NCI-H1417 treated with DMSO at 0.1 percent for 48 hours (cell line): ENCODE measurements at regions not wholly inside any gene's neighbourhood (a gene's known extent, or its start where the extent isn't known, plus 50 kb on each side); places are given as distances from the start of the nearest gene placed in this dataset.
"Not testable (repeated sequence)": the region's sequence is repeated elsewhere in the genome, so short reads cannot be mapped to it uniquely, and the experiment has no call there.

Experiments
- DNase-seq: peaks from one replicate; lab custom pipeline; 2025; lab: John Stamatoyannopoulos, UW

DNA sequence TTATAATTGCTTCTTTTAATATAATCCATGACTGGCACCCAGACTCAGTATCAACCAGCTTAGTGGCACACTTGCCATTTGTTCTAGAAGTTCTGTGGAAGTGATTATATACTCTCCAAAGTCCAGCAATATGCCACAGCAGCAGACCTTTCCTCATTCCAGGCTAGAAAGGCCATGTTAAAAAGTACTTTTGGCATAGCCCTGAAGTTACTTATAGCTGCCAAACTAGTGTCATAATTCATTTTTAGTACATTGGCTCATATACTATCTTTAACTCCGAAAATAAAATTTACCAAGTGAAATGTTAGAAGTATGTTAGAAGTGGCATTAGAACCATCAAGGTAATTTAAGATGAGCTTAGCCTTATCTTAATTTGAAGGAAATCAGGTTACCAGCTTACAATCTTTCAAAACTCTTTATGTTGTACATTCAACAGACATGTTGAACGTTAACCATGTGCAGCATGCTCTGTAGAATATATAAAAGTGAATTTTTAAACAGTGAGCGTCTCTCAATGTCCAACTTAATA is 714.2 kb upstream of the LCORL start:
- DNase-seq: no peak

DNA sequence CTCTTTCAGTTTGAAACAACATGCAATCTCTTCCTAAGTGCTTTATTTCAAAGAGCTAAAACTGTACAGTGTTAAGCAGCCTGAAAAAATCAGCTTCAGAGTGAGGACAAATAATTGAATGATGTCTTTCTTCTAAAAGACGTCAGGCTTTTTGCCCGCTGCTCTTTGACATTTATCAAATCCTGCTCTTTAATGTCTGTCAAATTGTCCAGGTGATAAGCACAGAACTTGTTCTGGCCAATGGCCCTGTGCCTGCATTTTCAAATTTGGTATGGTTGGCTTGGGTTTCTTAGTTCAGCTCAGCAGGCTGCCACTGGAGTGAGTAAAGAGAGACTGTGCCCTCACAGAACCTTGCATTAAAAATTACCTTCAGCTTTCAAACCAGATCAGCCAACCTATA is 712.9 kb upstream of the LCORL start:
- DNase-seq: no peak

DNA sequence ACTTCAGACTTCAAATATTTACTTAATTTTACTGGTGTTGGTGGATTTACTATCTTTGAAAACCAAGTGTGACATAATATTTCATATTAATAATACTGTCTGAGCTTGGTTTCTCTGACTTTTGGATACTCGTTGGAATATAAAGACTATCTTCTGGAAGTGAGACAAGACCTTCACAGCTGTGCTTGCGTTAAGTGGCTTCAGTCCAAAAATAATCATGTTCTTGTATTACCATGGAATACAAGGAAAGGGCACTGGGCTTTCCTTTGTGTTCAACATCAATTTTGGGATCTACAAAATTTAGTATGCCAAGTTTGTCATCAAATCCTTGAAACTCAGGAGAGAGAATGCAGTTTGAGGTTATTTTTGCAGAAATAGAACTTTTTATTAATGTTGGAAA is 712.4 kb upstream of the LCORL start:
- DNase-seq: no peak

GRCh38 chr4:18722748-18723191 is 701.2 kb upstream of the LCORL start:
- DNase-seq: no peak

- DNase-seq: no peak
Measured at GRCh38 chr4:18698119-18698883, 676.7 kb upstream of the LCORL start.

GRCh38 chr4:18695733-18696527 is 674.4 kb upstream of the LCORL start:
- no peak for DNase-seq

DNA sequence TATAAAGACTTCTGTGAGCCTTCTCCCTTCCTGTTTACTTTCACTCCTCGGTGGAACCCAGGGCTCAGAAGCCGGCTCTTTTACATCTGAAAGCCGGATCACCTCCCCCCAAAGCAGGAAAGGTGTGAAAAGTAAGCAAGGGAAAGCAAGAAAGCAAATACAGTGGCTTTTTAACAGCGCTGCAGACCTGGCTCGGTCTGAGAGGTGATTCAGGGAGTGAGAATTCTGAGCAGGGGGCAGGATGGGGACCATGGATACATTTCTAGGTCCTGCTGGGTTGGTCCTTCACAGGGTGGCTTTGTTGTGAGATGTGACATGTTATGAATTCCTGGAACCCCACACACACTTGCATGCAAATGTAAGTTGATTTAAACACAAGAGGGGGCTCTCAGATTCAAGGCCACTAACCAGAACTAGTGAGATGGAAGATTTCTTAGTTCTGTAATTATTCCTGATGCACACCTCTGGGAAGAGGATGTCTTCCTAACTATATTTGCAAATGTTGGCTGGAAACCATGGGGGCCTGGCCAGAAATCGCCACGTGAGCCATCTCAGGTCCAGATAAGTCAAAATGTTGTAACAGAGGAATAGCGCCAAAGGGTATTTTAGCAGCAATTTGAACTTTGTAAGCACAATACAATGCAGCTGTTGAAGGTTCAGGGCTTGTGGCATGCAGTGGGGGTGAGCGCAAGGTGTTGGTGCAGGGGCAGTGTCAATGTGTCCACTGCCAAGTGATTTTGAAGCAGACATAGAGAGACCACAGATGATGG is 670.1 kb upstream of the LCORL start:
- DNase-seq: no peak

DNA sequence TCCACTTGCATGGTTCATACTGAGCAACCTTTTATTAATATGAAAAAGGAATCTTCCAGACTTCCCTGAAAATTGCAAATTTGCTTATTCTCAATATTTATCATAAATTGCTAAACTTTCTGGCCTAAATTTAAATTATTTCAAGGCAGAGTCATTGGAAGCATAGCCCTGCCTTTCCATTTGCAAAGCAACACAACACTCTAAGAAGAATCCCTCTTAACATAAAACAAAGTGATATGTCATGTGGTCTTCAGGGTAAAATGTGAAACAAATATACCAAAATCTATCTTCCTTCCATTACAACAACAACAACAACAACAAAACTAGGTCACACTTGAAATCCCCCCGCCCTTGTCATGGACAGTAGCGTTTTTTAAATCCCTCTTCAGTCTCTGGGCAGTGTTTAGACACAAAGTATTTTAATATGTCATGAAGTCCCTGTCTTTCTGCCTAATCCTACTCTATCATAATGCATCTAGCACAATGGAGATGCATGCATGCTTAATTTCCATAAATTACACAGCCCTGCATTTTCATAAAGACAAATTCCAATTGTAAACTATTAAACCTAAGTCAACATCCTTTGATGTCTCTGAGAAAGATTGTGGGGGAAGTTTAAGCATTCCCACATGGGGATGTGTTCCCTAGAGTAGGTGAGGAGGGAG is 668.9 kb upstream of the LCORL start:
- DNase-seq: no peak

DNA sequence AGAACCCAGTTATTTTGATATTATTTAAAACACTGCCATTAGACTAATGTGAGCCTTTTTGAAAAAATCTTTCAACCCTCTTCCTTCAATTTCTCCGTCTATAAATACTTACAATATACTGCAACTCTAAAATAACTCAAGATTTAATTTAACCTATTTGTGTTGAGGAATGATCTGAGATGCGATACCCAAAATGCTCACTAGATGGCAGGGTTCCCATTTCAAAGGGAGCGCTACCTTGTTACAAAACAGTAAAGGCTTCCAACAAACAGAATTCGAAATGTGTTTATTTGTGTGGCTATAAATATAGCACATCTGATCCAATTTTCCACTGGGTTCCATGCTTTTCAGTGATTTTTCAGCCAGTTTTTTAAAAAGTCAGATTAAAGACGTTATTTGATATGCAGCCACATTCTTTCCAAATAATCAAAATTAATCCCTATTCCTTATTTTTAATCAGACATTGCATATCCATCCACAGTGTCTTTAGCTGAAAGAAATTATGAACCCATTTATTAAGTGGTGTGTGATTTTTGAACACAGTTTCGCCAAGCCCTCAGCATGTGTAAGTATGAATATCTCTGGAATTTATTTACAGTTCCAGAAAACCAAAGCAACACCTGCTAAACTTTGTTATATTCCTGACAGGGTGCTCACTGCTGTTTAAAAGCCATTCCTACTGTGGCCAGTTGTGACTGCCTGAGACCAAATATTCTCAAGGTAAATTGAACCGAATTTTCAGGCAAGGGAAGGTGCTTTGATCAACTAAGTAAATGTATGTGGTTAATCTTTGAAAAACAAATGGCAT is 668.0 kb upstream of the LCORL start:
- no peak for DNase-seq

GRCh38 chr4:18688351-18688750 is 666.8 kb upstream of the LCORL start:
- not testable (repeated sequence) for DNase-seq

DNA sequence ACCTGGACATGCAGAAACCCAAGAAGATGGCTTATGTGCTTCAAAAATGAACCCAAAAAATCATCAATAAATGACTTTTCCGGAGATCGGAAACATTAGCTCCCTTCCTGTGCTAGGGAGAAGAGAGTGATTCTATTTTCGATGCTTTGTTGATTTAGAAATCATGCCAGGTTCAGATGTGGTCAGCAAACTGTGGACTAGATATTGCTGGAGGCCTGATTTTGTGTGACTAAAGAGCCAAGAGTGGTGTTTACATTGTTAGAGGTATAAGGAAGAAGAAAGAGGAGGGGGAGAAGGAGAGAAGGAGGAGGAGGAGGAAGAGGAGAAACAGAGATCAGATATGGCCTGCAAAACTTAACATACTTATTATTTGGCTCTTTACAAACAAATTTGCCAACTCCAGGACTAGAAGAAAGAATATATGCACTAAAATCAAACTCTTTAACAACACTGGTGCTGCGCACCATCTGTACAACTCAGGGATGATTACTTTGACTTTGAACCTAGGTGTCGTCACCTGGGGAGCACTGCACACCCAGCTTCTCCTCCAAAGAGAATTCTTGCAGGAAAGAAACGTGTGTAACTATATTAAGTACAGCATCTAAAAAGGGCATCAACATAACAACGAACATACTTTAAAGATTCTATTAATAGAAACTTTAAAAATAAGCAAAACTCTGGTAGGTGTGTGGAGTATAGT is 664.9 kb upstream of the LCORL start:
- no peak for DNase-seq

DNA sequence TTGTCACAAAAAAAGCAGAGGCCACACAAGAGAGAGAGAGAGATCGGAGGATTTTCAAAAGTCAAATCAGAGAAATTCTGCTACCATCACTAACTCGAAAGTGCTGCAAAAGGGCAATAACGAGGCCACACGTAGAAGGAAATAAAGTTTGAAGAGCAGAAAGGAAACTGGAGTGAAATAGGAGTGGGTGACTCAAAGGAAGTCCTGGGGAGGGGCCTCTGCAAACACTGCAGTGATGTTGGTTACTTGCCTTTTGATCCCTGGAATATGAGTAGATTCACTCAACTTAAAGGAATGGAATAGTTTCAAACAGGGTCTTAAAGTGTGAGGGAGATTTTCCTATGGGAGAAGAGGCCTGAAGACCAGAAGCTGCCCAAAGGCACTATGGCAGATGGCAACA is 663.4 kb upstream of the LCORL start:
- no peak for DNase-seq

- DNase-seq: no peak
Measured at GRCh38 chr4:18676526-18676915, 655.0 kb upstream of the LCORL start.

DNA sequence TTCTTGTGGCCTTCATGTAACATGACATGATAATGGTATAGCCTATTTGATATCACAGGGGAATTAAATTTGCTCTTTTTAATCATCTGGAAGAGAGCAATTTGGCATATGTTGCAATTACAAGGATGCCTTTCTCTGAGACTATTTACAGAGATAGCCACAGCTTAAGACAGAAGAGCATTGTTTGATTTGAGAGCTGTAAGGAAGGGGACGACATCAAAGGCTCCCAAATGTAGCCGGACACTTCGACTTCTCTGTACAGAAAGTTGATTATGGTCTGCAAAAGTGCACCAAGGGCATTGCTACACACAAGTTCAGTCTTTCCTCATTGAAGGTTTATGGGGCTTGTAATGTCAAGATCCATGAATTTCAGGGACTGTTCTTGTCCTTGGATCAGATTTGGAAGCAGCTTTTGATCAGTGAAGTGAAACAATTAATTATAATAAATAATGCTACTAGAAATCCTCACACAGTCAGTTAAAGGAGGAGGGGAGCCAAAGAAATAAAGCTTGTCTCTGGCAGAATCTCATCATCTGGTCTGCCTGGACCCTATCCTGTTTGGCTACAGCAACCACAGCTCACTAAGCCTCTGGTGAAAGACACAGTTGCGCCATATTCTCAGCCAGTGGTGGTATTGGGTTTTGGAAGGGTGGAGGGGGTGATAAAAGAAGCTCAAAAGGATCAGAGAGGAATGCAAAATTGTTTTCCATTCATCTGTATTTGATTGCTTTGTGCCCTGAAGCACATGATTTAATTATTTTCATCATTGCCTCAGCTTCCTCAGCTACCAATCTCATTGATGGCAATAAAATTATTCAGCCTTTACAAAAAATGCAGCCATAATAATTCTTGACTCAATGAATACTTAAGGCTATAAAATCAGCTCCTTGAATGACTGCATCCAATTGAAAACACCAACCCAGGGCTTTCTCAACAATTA is 654.3 kb upstream of the LCORL start:
- DNase-seq: no peak

GRCh38 chr4:18670034-18670433 is 648.5 kb upstream of the LCORL start:
- DNase-seq: no peak

DNA sequence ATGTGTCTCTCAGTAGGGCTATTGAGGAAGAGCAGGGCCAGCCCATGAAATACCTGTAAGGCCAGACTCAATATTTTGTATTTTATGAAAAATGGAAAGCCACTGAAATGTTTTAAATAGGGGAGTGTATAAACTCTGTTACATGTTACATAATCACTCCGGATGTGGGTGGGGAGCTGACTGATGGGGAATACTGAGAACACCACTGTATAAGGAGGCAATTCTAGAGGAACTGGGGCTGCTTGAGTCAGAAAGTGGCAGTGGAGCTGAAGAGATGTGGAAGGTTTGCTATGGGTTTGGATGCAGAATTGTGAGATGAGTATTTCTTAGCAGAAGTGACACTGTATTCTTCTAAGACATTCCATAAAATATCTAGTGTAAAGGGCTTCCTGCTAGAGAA is 647.8 kb upstream of the LCORL start:
- DNase-seq: no peak

DNA sequence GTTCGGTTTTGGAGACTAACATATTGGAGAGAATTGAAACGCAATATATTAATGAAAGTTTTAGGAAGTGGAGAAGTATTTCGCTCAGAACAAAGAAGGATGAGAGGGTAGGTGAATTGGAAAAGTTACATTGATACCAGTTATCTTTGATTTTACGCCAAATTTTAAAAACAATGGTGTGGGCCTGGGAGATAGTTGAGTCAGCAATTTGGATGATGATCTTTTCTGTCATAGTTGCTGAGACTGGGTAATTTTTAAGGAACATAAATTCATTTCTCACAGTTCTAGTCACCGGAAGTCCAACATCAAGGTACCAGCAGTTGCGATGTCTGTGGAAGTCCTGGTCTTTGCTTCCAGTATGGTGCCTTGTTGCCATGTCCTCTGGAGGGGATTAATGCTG is 644.8 kb upstream of the LCORL start:
- no peak for DNase-seq

DNA sequence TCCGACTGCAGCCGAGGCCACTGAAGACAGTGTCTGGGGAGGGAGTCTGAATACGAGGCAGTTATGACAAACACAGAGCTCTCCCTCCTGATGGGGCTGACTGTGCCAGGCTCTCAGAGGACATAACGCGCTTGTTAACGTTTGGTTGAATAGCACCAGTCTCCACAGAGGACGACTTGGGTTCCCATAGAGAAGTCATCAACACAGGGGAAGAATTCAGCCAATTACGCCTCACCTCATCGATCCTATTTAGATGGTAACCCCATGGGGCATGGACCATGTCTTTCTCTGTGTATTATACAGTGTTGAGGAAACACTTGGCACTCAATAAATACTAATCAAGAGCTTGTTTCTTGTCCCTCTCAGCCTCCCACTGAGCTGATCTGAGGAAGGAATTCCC is 642.6 kb upstream of the LCORL start:
- no peak for DNase-seq

GRCh38 chr4:18645351-18645750 is 623.8 kb upstream of the LCORL start:
- no peak for DNase-seq
